GM21447 (cell line): ENCODE measurements at regions not wholly inside any gene's neighbourhood (a gene's known extent, or its start where the extent isn't known, plus 50 kb on each side); places are given as distances from the start of the nearest gene placed in this dataset.

Experiments used
- ATAC-seq: cut with Tn5 transposase; IDR thresholded peaks from one replicate; pipeline ENCODE4 v1.9.1; 2021; ENCODE audit not compliant: unreplicated experiment

DNA sequence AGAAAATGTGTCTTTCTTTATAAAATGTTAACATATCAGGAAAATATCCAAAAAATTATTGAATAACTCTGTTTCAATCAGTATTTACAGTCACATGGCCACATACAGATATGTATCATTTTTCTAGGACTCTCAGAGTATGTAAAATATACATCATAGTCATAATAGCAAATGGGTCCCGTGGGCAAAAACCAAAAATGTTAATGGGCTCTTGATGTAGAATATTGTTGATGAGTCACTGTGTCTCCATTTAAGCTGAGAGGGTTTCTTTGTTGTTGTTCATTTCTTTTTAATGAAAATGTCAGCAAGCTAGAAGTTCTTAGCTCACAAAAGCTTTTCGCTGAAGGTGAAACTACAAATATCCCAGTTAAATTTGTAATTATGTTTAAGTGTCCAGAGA, 1713.1 kb upstream of the PCDH20 start:
- no peak for ATAC-seq

DNA sequence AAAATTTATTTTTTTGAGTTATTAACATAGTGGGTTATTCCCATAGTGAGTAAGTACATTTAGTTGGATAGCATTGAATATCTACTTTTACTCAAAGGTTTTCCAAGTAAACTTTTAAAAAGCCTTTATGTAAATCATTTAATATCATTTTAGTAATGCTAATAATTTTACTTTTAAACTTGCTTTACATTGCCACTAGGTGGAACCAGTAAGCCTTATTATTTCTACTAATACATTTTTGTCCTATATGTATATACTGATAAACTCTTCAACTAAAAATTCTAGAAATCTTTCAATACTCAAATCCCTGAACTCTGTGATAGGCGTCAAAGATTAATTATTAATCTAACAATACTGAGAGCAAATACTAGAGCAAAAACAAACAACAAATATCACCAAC, 1709.2 kb upstream of the PCDH20 start:
- no peak for ATAC-seq

DNA sequence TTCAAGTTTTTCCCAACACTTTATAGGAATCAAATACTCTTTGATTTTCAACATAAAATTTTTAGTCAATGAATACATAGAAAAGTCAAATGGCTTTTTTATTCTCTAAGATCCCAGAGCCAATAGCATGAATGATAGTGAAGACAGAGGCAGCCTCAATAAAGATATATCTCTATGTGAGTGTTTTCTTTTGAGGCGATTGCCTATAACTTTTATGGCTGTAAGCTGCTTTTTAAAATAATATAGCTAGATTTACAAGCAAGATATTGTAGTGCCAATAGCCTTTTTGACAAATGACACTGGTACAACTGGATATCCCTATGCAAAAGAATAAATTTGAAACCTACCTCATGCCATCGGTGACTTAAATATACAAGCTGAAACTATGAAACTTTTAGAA, 1705.2 kb upstream of the PCDH20 start:
- ATAC-seq, result no peak

DNA sequence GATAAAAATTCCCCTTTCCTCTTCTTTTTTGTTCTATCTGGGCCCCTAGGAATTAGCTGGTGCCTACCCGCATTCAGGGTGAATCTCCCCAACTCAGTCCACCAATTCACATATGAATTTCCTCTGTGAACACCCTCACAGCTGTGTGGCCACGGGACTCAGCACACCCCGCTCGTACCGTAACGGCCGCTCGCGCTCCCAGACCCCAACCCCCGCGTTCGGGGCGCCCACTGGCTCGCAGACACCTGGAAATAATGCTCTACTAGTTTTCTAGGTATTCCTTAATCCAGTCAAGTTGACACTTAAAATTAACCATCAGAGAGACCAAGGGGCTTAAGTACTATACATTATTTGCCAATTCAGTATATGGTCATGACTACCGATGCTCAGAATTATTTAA, 1702.1 kb upstream of the PCDH20 start:
- no peak for ATAC-seq

DNA sequence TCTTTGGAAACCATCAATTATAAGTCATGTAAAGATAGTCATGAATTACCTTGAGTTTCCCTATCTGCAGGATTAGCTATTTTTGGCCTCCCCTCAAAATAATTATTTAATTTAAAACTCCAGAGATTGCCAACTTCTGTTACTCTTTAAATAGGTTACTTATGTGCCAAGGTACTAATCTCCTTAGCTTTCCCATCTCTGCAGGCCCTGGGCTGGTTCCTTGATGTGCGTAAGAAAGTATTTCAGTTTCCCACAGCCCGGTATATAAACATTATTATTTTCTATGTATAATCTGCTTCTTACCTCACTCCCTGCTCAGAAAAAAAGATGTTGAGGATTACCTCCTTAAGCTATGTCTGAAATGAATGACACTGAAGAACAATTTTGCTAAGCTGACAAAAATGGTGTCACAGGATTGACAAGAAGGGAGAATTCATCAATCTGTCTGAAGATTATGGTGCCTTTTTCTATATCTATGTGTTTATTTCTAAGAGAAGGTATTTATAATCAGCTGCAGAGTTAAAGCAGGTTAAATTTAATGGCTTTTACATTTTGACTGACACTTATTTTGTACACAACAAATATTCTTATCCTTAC, 1697.2 kb upstream of the PCDH20 start:
- no peak for ATAC-seq

DNA sequence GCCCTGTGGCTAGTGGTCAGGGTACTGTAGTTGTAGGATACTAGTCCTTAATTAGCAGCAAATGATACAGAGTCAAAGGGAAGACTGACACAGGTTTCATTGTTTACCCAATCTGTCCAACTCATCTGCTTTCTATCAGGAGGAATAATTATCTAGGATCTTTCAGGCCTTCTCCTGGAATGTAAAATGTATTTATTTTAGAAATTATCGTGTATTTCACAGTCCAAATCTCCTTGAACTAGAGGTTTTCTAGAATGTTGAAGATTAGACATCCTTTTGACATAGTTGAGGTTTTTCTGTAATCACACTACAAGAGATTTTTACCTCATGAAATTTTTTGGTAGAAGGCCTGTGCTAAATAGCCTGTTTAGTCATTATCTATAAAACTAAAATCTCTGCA, 1694.8 kb upstream of the PCDH20 start:
- no peak for ATAC-seq

DNA sequence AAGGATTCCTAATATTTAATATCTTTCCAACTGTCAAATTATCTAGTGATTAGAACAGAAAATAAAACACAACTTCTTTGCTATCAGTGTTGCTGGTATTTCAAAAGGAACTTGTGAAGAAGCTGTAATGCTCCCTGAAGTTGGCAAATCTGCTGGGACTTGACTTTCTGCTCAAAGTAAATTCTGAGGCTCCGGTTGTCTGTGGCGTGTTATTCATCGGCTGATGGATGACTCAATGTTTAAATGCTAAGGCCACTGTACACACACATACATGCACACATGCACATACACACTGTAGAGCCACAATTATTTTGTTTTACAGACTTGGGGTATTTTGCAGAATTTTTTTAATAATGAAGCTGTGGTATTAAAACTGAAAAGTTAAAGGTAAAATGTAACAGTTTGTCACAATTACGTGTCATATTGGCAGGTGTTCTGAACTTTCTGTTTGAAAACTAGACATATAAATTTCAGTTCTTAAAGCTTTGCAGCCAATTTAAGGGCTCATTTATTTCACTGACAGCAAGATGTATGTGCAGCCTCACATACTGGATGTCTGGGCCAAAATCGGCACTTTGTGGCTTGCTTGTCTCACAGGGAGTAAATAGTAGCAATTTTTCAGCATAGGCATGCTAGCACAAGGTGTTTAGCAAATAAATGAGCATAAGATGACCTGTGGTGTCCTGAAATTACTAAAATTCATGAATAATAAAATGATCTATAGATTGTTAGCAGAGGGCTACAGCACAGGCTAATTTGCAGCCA, 1691.7 kb upstream of the PCDH20 start:
- no peak for ATAC-seq

DNA sequence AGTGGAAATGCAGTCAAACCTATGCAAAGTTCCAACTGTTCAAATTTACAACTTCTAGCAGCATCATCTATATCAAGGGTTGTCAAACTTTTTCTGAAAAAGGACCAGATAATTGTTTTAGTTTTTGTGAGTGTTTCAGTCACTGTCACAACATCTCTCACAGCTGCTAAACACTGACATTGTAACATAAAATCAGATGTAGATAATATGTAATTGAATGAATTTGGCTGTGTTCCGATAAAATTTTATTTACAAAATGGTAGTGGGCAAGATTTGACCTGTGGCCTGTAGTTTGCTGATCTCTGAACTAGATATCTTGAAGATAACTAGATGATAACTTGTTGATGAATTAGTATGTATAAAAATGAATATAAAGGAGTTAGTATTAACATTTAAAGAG, 1679.1 kb upstream of the PCDH20 start:
- ATAC-seq, result no peak

DNA sequence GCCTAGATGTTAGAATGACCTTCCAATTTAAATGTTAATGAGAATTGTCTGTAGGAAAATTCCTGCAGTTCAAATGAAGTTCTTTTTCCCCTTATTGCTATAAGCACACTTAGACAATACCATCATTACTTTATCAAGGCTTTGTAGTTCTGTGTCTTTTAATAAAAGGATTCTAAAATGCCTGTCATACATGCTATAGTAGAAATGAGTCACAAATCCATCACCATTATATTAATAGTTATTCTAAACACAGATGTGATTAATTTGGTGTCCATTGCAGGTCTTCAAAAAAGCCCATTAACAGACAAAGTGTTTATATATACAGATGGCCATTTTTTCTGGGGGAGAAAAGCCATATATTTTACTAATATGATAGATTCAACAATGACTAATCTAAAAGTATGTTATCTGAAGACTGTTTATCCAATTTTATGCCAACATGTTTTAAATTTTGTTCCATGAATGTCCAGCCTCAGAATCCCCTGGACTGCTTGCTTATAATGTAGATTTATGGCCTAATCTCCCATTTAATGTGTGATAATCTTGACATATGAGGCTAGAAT, 1678.3 kb upstream of the PCDH20 start:
- ATAC-seq, result no peak

DNA sequence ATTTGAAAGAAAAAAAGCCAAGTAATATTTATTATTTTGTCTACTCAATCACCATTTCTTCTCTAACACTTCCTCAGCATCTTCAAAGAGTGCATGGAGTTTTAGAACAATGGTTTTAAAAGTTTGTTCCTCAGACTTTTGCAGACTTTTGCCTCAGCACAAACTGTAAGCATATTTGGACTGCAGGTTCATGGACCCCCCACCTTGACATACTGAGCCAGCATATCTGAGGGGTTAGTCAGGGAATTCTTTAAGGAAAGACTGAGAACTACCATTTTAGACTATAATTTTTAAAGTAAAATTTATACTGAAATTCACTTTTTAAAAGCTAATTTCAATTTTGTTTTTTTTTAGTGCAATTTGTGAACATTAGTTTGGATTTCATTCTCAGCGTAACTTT, 1676.8 kb upstream of the PCDH20 start:
- no peak for ATAC-seq

DNA sequence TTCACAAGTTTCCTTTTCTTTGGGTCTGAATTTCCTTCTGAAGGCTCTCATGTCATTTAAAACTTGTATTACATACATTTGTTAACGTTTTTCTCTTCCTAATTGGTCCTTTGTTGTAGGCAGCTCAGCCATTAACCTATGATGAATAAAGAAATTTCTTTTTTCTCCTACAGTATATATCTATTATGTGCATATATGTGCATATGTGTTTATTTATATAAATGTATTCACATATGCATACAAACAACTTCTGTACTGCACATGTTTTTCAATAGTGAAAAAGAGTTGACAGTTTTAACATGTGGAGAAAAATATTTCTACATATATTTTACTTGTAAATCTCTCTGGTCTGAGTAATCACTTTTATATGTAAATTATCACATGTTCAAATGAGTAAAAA, 1674.9 kb upstream of the PCDH20 start:
- ATAC-seq, result no peak

DNA sequence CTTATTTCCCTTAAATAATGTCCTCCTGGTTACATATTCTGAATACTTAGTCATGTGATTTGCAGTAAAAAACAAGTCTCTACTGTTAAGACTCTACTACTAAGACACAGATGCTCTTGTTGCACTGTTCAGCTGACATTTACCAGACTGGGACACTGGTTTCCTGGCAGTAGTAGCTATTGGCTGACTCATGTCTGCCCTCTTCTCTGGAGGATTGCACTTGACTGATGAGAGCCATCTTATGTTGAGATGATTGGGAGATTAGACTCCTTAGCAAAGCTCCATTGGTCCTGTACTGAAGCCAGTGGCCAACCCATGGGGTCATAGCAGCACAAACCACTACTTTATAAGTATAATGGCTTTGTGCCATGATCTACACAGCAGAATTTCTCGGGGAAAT, 1672.6 kb upstream of the PCDH20 start:
- ATAC-seq, result no peak

DNA sequence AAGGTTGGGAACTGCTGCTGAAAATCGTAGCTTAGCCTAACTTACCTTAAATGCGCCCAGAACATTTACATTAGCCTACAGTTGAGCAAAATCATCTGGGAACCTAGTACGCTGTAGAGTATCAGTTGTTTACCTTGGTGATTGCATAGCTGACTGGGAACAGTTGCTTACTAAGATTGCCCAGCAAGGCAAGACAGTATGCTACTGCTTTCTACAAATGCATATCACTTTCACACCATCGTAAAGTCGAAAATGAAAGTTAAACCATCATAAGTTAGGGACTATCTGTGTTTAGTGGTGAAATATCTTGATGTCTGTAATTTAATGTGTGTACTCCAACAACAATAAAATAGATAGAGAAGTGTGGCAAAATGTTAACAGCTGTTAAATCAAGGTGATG, 1670.6 kb upstream of the PCDH20 start:
- ATAC-seq, result no peak

DNA sequence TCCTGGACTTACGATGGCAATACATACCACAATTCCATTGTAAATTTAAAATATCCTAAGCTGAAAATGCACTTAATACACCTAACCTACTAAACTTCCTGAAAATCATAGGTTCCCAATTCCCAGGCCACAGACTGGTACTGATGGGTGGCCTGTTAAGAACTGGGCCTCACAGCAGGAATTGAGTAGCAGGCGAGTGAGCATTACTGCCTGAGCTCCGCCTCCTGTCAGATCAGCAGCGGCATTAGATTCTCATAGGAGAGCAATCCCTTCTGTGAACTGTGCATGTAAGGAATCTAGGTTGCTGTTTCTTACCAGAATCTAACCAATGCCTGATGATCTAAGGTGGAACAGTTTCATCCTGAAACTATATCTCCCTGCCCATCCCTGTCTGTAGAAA, 1670.2 kb upstream of the PCDH20 start:
- ATAC-seq, result no peak

DNA sequence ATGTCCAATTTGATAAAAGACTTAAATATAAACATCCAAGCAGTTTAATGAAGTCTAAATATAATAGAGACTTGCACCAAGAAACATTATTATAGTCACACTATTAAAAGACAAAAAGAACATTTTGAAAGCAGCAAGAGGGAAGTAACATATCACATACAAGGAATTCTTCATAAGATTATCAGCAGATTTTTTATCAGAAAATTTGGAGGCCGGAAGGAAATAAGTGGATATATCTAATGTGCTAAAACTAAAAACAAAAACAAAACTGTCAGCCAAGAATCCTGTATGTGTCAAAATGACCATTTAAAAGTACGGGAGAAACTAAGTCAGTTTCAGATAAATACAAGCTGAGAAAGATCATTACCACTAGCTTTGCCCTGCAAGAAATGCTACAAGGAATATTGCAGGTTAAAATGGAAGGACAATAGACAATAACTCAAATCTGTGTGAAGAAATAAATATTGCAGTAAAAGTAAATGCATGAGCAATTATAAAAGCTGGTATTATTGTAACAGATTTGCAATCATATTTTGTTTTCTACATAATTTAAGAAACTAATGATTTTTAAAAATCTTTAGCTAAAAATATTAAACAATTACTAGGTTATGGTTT, 1665.9 kb upstream of the PCDH20 start:
- ATAC-seq, result no peak

DNA sequence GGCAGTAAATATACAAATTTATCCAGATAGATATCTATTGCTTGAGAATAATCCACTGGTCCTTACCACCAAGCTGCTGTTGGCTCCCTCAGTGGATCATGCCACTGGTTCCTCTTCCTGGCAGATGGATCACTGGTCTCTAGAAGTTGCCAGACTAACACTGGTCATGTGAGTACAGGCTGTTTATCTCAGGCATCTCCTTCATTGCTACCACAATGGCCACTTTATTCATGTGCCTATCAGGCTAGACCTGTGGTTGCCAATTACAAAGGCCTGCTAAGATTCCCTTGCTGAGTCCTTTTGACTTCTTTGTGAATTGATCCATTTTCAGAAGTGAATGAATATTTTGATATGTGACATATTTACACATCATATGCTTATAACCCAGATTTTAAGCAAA, 1659.5 kb upstream of the PCDH20 start:
- ATAC-seq, result no peak

DNA sequence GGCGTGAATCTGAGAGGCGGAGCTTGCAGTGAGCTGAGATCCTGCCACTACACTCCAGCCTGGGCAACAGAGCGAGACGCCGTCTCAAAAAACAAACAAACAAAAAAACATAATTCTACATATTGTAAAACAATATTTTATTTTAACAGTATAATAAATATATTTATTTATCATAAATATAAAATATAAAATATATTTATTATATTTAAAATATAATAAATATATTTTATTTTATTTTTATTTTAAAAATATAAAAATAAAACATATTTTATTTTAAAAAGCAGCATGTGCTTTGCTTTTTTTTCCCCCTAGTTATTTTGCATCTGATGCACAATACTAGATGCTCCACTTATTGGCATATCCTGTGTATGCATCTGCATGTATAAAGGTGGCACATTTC, 1634.6 kb upstream of the PCDH20 start:
- ATAC-seq, result no peak

DNA sequence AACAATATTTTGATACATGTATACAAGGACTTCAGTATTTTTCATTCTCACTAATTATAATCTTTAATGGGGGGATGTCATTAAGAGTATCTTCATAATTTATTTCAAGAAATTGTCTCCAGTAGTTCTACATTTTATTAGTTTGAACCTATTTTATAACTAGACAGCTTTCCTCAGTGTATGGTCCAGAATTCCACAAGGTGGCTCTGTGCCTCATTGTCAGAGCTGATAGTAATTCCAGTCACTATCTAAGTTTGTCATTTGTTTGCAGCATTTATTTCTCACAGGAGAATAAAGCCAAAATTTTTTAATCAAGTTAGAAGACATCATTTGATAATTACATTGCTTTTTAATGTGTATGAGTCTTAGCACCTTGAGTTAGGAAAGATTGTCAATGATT, 1633.0 kb upstream of the PCDH20 start:
- no peak for ATAC-seq

DNA sequence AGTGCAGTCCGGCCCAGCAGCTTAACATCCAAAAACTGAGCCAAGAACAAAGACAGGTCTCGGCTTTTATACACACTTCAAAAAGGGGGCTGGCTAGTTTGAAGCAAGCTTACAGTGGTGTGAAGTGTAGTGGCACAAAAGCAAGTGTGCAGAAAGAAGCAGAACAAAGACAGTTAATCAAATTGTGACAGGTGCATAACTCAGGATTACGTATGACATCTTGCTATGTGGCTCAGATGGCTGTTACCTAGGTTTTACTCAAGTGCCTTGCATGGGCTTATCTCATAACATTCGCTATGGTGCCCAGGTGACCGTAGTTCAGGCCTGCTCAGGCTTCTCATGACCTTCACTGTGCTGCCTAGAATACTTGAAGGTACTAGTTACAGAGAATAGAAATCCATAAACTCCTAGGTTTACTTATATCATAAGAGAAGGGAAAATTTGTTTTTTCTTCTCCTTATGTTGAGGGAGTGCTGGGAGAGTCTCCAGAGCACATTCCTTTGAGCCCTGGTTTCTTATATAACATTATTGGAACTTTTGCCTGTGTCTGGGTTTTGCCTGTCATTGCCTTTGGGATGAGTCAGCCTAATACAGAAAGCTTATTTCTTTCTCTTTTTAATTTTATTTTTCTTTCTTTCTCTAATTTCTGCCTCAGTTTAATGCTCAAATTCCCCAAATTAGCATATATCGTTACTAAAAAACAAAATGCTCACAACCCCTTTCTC, 1629.1 kb upstream of the PCDH20 start:
- ATAC-seq, result no peak

DNA sequence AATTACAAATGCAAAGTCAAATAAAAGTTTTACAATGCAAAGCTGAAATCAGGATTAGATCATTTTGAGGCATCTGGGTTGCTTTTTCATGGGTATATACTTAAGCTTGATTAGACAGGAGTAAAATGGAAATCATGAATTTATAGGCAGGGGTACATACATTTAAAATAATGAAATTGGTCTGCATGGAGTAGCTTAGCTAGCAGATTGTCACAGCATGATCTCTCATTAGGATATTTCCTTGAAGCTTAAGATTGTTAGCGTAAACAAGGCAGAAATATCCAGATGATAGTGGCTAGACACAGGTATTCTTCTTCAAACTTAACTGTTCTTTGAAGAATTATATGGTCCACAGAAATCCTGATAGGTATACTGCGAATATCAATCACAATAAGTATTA, 1627.0 kb upstream of the PCDH20 start:
- ATAC-seq, result no peak

DNA sequence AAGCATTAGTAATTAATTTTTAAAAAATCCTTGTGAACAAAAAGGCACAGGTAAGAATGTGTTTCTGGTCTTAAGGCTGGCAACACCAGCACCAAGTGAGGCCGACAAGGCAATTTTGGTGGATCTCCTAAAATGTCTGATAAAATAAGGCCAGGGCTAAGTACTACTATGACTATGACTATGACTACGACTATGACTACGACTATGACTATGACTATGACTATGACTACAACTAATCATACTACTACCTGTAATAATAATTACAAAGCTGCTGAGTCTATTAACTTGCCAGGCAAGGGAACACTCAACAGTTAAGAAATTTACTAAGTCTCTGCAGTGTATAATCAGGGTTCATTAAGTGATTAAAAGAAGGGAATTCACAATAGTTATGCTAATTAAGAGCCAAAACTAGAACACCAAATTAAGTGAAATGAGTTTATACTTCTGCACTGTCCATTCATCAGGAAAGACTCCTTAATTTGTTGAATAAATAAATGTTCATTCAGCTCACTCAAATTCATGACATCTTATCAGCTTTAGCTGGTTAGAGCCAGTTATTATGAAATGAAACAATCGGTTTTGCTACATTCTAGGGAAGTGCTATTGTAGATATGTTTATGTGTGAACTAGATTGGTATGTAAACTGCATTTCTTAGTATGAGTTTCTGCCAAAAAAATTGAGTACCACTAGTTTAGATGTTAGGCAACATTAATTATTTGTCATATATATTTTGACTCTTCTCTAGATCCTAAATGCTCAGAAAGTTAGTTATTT, 1626.2 kb upstream of the PCDH20 start:
- no peak for ATAC-seq
